ENCODE measurements at regions not wholly inside any gene's neighbourhood (a gene's known extent, or its start where the extent isn't known, plus 50 kb on each side); places are given as distances from the start of the nearest gene placed in this dataset.

- Histone ChIP-seq H3K27ac (ENCODE audit: low read depth, low read length) (no peak overlapping the region), H3K4me3 (ENCODE audit: low read depth, low read length) (no peak overlapping the region), H3K9me3 (ENCODE audit: control insufficient read depth, insufficient read depth, low read length) (no peaks in the 10 kb centered on the region), H3K27me3 (ENCODE audit: control insufficient read depth, insufficient read depth, low read length) (no peaks in the 10 kb centered on the region)
- DNase-seq (ENCODE audit: low read depth, low spot score), result no peak
- TF ChIP-seq CTCF (IDR thresholded peaks at IDR 0.05; ENCODE audit: low read depth, low read length), result no peak
- ChIA-PET CTCF (no interaction called here), POLR2A (no interaction called here)
These were observed 361.6 kb downstream of the COG6 start for GRCh38 chr13:40016953-40017660.

- no peaks in the 10 kb centered on the region for H3K27me3 ChIP-seq (ENCODE audit: control insufficient read depth, insufficient read depth, low read length)
- no peak for TF ChIP-seq CTCF (IDR thresholded peaks at IDR 0.05; ENCODE audit: low read depth, low read length)
- no peak overlapping the region for H3K27ac ChIP-seq (ENCODE audit: low read depth, low read length)
- no peak for DNase-seq (ENCODE audit: low read depth, low spot score)
- H3K4me3 ChIP-seq (ENCODE audit: low read depth, low read length), result no peak overlapping the region
- H3K9me3 ChIP-seq (ENCODE audit: control insufficient read depth, insufficient read depth, low read length), result no peaks in the 10 kb centered on the region
- ChIA-PET CTCF (no interaction called here), POLR2A (no interaction called here)
These were observed 362.3 kb downstream of the COG6 start for GRCh38 chr13:40017662-40018262.

GRCh38 chr13:40023595-40024203, 368.2 kb downstream of the COG6 start:
- Histone ChIP-seq H3K27ac (ENCODE audit: low read depth, low read length) (no peak overlapping the region), H3K4me3 (ENCODE audit: low read depth, low read length) (no peak overlapping the region), H3K27me3 (ENCODE audit: control insufficient read depth, insufficient read depth, low read length) (no peaks in the 10 kb centered on the region), H3K9me3 (ENCODE audit: control insufficient read depth, insufficient read depth, low read length) (no peaks in the 10 kb centered on the region)
- ChIA-PET CTCF (interaction anchor here (0.7 to 0.9 kb wide), 2 partner anchors 15 to 81 kb away, joined by 3 read pairs; no protein-coding TSS in a partner anchor), POLR2A (interaction anchor here (0.6 kb wide), 1 partner anchor 243 kb away, joined by 4 read pairs; no protein-coding TSS in a partner anchor)
- TF ChIP-seq CTCF (IDR thresholded peaks at IDR 0.05; ENCODE audit: low read depth, low read length), result no peak
- no peak for DNase-seq (ENCODE audit: low read depth, low spot score)

- no peak for TF ChIP-seq CTCF (IDR thresholded peaks at IDR 0.05; ENCODE audit: low read depth, low read length)
- H3K4me3 ChIP-seq (ENCODE audit: low read depth, low read length), result no peak overlapping the region
- ChIA-PET CTCF (no interaction called here), POLR2A (no interaction called here)
- no peaks in the 10 kb centered on the region for H3K9me3 ChIP-seq (ENCODE audit: control insufficient read depth, insufficient read depth, low read length)
- DNase-seq (ENCODE audit: low read depth, low spot score), result no peak
- H3K27ac ChIP-seq (ENCODE audit: low read depth, low read length), result no peak overlapping the region
- H3K27me3 ChIP-seq (ENCODE audit: control insufficient read depth, insufficient read depth, low read length), result no peaks in the 10 kb centered on the region
These were observed 368.9 kb downstream of the COG6 start for GRCh38 chr13:40024204-40024966.

Measured in AG04450 (cell line).